ENCODE measurements at regions not wholly inside any gene's neighbourhood (a gene's known extent, or its start where the extent isn't known, plus 50 kb on each side); places are given as distances from the start of the nearest gene placed in this dataset.

GRCh38 chr6:166751051-166751595, 124.1 kb upstream of the RPS6KA2 start:
- TF ChIP-seq CTCF (IDR thresholded peaks at IDR 0.05; ENCODE audit: unreplicated experiment) = no peak
- H3K27me3 Mint-ChIP-seq (ENCODE audit: low read depth) = peaks cover 2% of the 10 kb centered on the region
- no peaks in the 10 kb centered on the region for H3K9me3 Mint-ChIP-seq
- H3K27ac Mint-ChIP-seq = no peak overlapping the region
- no peak overlapping the region for H3K4me3 Mint-ChIP-seq
- no peak for DNase-seq (ENCODE audit: low spot score in 2 of 2, unreplicated experiment in 2 of 2)
- H3K4me1 Mint-ChIP-seq = peaks cover 13% of the 10 kb centered on the region
- no peaks in the 10 kb centered on the region for H3K36me3 Mint-ChIP-seq

- no peak for TF ChIP-seq CTCF (IDR thresholded peaks at IDR 0.05; ENCODE audit: unreplicated experiment)
- Mint-ChIP-seq H3K36me3 (no peaks in the 10 kb centered on the region), H3K27ac (no peak overlapping the region), H3K4me1 (peaks cover 13% of the 10 kb centered on the region), H3K27me3 (ENCODE audit: low read depth) (peaks cover 2% of the 10 kb centered on the region), H3K4me3 (no peak overlapping the region), H3K9me3 (no peaks in the 10 kb centered on the region)
- no peak for DNase-seq (ENCODE audit: low spot score in 2 of 2, unreplicated experiment in 2 of 2)
Observed at GRCh38 chr6:166750108-166750793, 123.2 kb upstream of the RPS6KA2 start.

GRCh38 chr6:166749666-166750065, 122.6 kb upstream of the RPS6KA2 start:
- no peaks in the 10 kb centered on the region for H3K9me3 Mint-ChIP-seq
- no peak for DNase-seq (ENCODE audit: low spot score in 2 of 2, unreplicated experiment in 2 of 2)
- H3K36me3 Mint-ChIP-seq = no peaks in the 10 kb centered on the region
- no peak overlapping the region for H3K4me3 Mint-ChIP-seq
- TF ChIP-seq CTCF (IDR thresholded peaks at IDR 0.05; ENCODE audit: unreplicated experiment) = no peak
- H3K27ac Mint-ChIP-seq = no peak overlapping the region
- peaks cover 2% of the 10 kb centered on the region for H3K27me3 Mint-ChIP-seq (ENCODE audit: low read depth)
- peaks cover 13% of the 10 kb centered on the region for H3K4me1 Mint-ChIP-seq

- H3K27ac Mint-ChIP-seq = no peak overlapping the region
Observed at GRCh38 chr6:166747644-166748595, 120.9 kb upstream of the RPS6KA2 start.

More at GRCh38 chr6:166747644-166748595, 120.9 kb upstream of the RPS6KA2 start:
- Mint-ChIP-seq H3K9me3 (no peaks in the 10 kb centered on the region), H3K27me3 (ENCODE audit: low read depth) (peaks cover 2% of the 10 kb centered on the region), H3K36me3 (no peaks in the 10 kb centered on the region), H3K4me3 (no peak overlapping the region), H3K4me1 (peaks cover 24% of the 10 kb centered on the region)
- DNase-seq (ENCODE audit: low spot score in 2 of 2, unreplicated experiment in 2 of 2) = no peak
- no peak for TF ChIP-seq CTCF (IDR thresholded peaks at IDR 0.05; ENCODE audit: unreplicated experiment)

Data from mesothelial cell of epicardium (in vitro differentiated cells).